Mesenchymal stem cell (in vitro differentiated cells and primary cell): ENCODE measurements at regions not wholly inside any gene's neighbourhood (a gene's known extent, or its start where the extent isn't known, plus 50 kb on each side); places are given as distances from the start of the nearest gene placed in this dataset.

Experiments
- DNase-seq: peaks from one replicate; pipeline ENCODE4 v3.0.0-alpha.2; 2013
- H2AFZ ChIP-seq: one replicate; pipeline ENCODE4 v1.6.1; 2013; ENCODE audit warnings: low read depth, mild to moderate bottlenecking, control low read depth, inconsistent platforms, low read length, moderate library complexity
- H2AK5ac ChIP-seq: 2 replicates; pipeline ENCODE4 v1.6.1; 2013; ENCODE audit warnings: low read length, moderate library complexity, mild to moderate bottlenecking, inconsistent platforms; ENCODE audit not compliant: severe bottlenecking
- H2BK120ac ChIP-seq: one replicate; pipeline ENCODE4 v1.6.1; 2013; ENCODE audit warnings: low read depth, mild to moderate bottlenecking, inconsistent platforms, low read length, moderate library complexity
- H2BK12ac ChIP-seq, 2 experiments: one replicate each; pipeline ENCODE4 v1.6.1; 2013; ENCODE audit warnings: inconsistent platforms in 2 of 2, low read length in 2 of 2, mild to moderate bottlenecking in 2 of 2, moderate library complexity in 2 of 2, control low read depth in 1 of 2
- H2BK15ac ChIP-seq: one replicate; pipeline ENCODE4 v1.6.1; 2013; ENCODE audit warnings: mild to moderate bottlenecking, low read depth, inconsistent platforms; ENCODE audit not compliant: poor library complexity, severe bottlenecking
- H2BK5ac ChIP-seq: 2 replicates; pipeline ENCODE4 v1.6.1; 2013; ENCODE audit warnings: low read depth, mild to moderate bottlenecking, low read length, control low read depth, inconsistent platforms; ENCODE audit not compliant: poor library complexity, severe bottlenecking
- H3K14ac ChIP-seq, 2 experiments: one replicate each; pipeline ENCODE4 v1.6.1; 2013; ENCODE audit warnings: inconsistent platforms in 2 of 2, low read length in 2 of 2, control low read depth in 1 of 2, mild to moderate bottlenecking in 1 of 2, moderate library complexity in 1 of 2
- H3K18ac ChIP-seq, 2 experiments: one replicate each; pipeline ENCODE4 v1.6.1; 2013; ENCODE audit warnings: inconsistent platforms in 2 of 2, low read length in 2 of 2, control low read depth in 1 of 2, low read depth in 1 of 2, mild to moderate bottlenecking in 1 of 2
- H3K23ac ChIP-seq, 2 experiments: one replicate each; pipeline ENCODE4 v1.6.1; 2013; ENCODE audit warnings: inconsistent platforms in 2 of 2, low read length in 2 of 2, mild to moderate bottlenecking in 2 of 2, moderate library complexity in 2 of 2, control low read depth in 1 of 2
- H3K27ac ChIP-seq: 2 replicates; pipeline ENCODE4 v1.5.1; 2013; ENCODE audit warnings: mild to moderate bottlenecking, moderate library complexity, low read length, control low read depth, inconsistent platforms; ENCODE audit not compliant: poor library complexity, severe bottlenecking
- H3K27me3 ChIP-seq, 2 experiments: 2 replicates each; pipeline versions ENCODE4 v1.6.1 to v1.7.0; 2013; ENCODE audit warnings: low read length in 2 of 2, mild to moderate bottlenecking in 2 of 2, moderate library complexity in 2 of 2, control low read depth in 1 of 2, inconsistent platforms in 1 of 2; ENCODE audit not compliant: control insufficient read depth in 1 of 2, insufficient read depth in 1 of 2
- H3K36me3 ChIP-seq, 2 experiments: 2 replicates each; pipeline versions ENCODE4 v1.6.1 to v1.7.0; 2013; ENCODE audit warnings: low read length in 2 of 2, control low read depth in 1 of 2, inconsistent platforms in 1 of 2, low read depth in 1 of 2, mild to moderate bottlenecking in 1 of 2; ENCODE audit not compliant: insufficient read depth in 2 of 2, control insufficient read depth in 1 of 2
- H3K4ac ChIP-seq, 2 experiments: one replicate each; pipeline ENCODE4 v1.6.1; 2013; ENCODE audit warnings: inconsistent platforms in 2 of 2, low read length in 2 of 2, mild to moderate bottlenecking in 2 of 2, moderate library complexity in 2 of 2, control low read depth in 1 of 2, low read depth in 1 of 2
- H3K4me1 ChIP-seq: 2 replicates; pipeline ENCODE4 v1.6.1; 2013; ENCODE audit warnings: low read depth, low read length, control low read depth; ENCODE audit not compliant: control insufficient read depth, insufficient read depth
- H3K4me2 ChIP-seq: 2 replicates; pipeline ENCODE4 v1.6.1; 2013; ENCODE audit warnings: low read length, mild to moderate bottlenecking, inconsistent platforms; ENCODE audit not compliant: poor library complexity, severe bottlenecking
- H3K4me3 ChIP-seq, 2 experiments: 2 replicates each; pipeline versions ENCODE4 v1.5.1 to v1.7.0; 2013; ENCODE audit warnings: low read length in 2 of 2, mild to moderate bottlenecking in 2 of 2, control low read depth in 1 of 2, low read depth in 1 of 2; ENCODE audit not compliant: insufficient read depth in 1 of 2
- H3K79me1 ChIP-seq: replicated peaks from 2 replicates; pipeline ENCODE4 v1.6.1; 2013; ENCODE audit warnings: mild to moderate bottlenecking, control low read depth, low read length, inconsistent platforms; ENCODE audit not compliant: poor library complexity, severe bottlenecking
- H3K9ac ChIP-seq: 2 replicates; pipeline ENCODE4 v1.7.0; 2013; ENCODE audit warnings: mild to moderate bottlenecking, low read length, moderate library complexity
- H3K9me3 ChIP-seq: 2 replicates; pipeline ENCODE4 v1.7.0; 2013; ENCODE audit warnings: mild to moderate bottlenecking, low read length; ENCODE audit not compliant: control insufficient read depth
- H4K8ac ChIP-seq: one replicate; pipeline ENCODE4 v1.6.1; 2013; ENCODE audit warnings: inconsistent platforms, mild to moderate bottlenecking, low read length, moderate library complexity
- H4K91ac ChIP-seq: one replicate; pipeline ENCODE4 v1.6.1; 2013; ENCODE audit warnings: mild to moderate bottlenecking, low read length, inconsistent platforms
- WGBS: methylation state at CpG from one replicate; pipeline ENCODE4 v1.1.7; 2013; ENCODE audit warnings: mixed read lengths; 5-methylcytosine and 5-hydroxymethylcytosine counted together

GRCh38 chr15:97890307-97890706 is 70.2 kb upstream of the ARRDC4 start:
- Histone ChIP-seq H3K9me3 (no peaks in the 10 kb centered on the region), H3K4me3 (no peak overlapping the region), H3K27me3 (no peaks in the 10 kb centered on the region), H4K8ac (no peak overlapping the region), H2BK5ac (no peak overlapping the region), H3K4me2 (no peak overlapping the region), H3K27ac (no peak overlapping the region), H2BK15ac (no peak overlapping the region), H2BK120ac (no peak overlapping the region), H2AFZ (no peak overlapping the region), H2AK5ac (no peak overlapping the region), H3K79me1 (no peaks in the 10 kb centered on the region), H3K4ac (no peak overlapping the region), H3K14ac (no peak overlapping the region), H2BK12ac (no peak overlapping the region), H4K91ac (no peak overlapping the region), H3K18ac (no peak overlapping the region), H3K4me1 (no peaks in the 10 kb centered on the region), H3K36me3 (no peaks in the 10 kb centered on the region), H3K9ac (no peak overlapping the region), H3K23ac (no peak overlapping the region)
- no peak for DNase-seq
- whole genome bisulfite sequencing, result no CpG with 5 or more reads among the region's 1 CpG

GRCh38 chr15:97892167-97892938 is 68.2 kb upstream of the ARRDC4 start:
- H3K9me3 ChIP-seq, result no peaks in the 10 kb centered on the region
- H3K14ac ChIP-seq, result no peak overlapping the region
- no peak overlapping the region for H2BK120ac ChIP-seq
- no peak overlapping the region for H4K91ac ChIP-seq
- H3K27ac ChIP-seq, result no peak overlapping the region
- no peaks in the 10 kb centered on the region for H3K79me1 ChIP-seq
- no peaks in the 10 kb centered on the region for H3K36me3 ChIP-seq
- no peak overlapping the region for H2BK15ac ChIP-seq
- no peak overlapping the region for H2BK12ac ChIP-seq
- H2BK5ac ChIP-seq, result no peak overlapping the region
- no peak overlapping the region for H3K4me3 ChIP-seq
- H2AFZ ChIP-seq, result no peak overlapping the region
- no peak overlapping the region for H3K4me2 ChIP-seq
- 79% methylated on average over 13 of the region's 13 CpGs for WGBS
- H3K27me3 ChIP-seq, result peaks cover 0 to 1% of the 10 kb centered on the region in 2 experiments
- H2AK5ac ChIP-seq, result no peak overlapping the region
- DNase-seq, result no peak
- H3K18ac ChIP-seq, result no peak overlapping the region
- no peak overlapping the region for H3K4ac ChIP-seq
- H3K23ac ChIP-seq, result no peak overlapping the region
- H3K4me1 ChIP-seq, result no peaks in the 10 kb centered on the region
- no peak overlapping the region for H3K9ac ChIP-seq
- no peak overlapping the region for H4K8ac ChIP-seq

GRCh38 chr15:97893967-97894366 is 66.5 kb upstream of the ARRDC4 start:
- H2BK15ac ChIP-seq, result no peak overlapping the region
- no peak overlapping the region for H2AFZ ChIP-seq
- no peak overlapping the region for H3K23ac ChIP-seq
- H3K4me3 ChIP-seq, result no peak overlapping the region
- H2BK5ac ChIP-seq, result no peak overlapping the region
- no peak overlapping the region for H2AK5ac ChIP-seq
- peaks cover 0 to 5% of the 10 kb centered on the region in 2 experiments for H3K27me3 ChIP-seq
- H3K14ac ChIP-seq, result no peak overlapping the region
- WGBS, result 58% methylated on average over 3 of the region's 5 CpGs
- H3K18ac ChIP-seq, result no peak overlapping the region
- no peak overlapping the region for H2BK120ac ChIP-seq
- H4K8ac ChIP-seq, result no peak overlapping the region
- no peak overlapping the region for H2BK12ac ChIP-seq
- no peak for DNase-seq
- H3K4me2 ChIP-seq, result no peak overlapping the region
- H3K4ac ChIP-seq, result no peak overlapping the region
- H3K4me1 ChIP-seq, result no peaks in the 10 kb centered on the region
- no peaks in the 10 kb centered on the region for H3K36me3 ChIP-seq
- no peak overlapping the region for H4K91ac ChIP-seq
- H3K9ac ChIP-seq, result no peak overlapping the region
- H3K9me3 ChIP-seq, result no peaks in the 10 kb centered on the region
- no peaks in the 10 kb centered on the region for H3K79me1 ChIP-seq
- H3K27ac ChIP-seq, result no peak overlapping the region

- Histone ChIP-seq H4K8ac (no peak overlapping the region), H3K23ac (no peak overlapping the region), H3K4me2 (no peak overlapping the region), H3K14ac (no peak overlapping the region), H3K18ac (no peak overlapping the region), H2BK120ac (no peak overlapping the region), H3K79me1 (no peaks in the 10 kb centered on the region), H2AK5ac (no peak overlapping the region), H3K27me3 (peaks cover 5 to 11% of the 10 kb centered on the region in 2 experiments), H2BK12ac (no peak overlapping the region), H3K4me3 (no peak overlapping the region), H3K27ac (no peak overlapping the region), H3K36me3 (no peaks in the 10 kb centered on the region), H3K9me3 (no peaks in the 10 kb centered on the region), H4K91ac (no peak overlapping the region), H3K4me1 (peaks cover 2% of the 10 kb centered on the region), H2BK5ac (no peak overlapping the region), H2BK15ac (no peak overlapping the region), H3K9ac (no peak overlapping the region), H2AFZ (no peak overlapping the region), H3K4ac (no peak overlapping the region)
- no peak for DNase-seq
- whole genome bisulfite sequencing, result 71% methylated on average over 5 of the region's 5 CpGs
Measured at GRCh38 chr15:97899981-97900380, 60.5 kb upstream of the ARRDC4 start.
